GM21423 (cell line): ENCODE measurements at regions not wholly inside any gene's neighbourhood (a gene's known extent, or its start where the extent isn't known, plus 50 kb on each side); places are given as distances from the start of the nearest gene placed in this dataset.

Source experiments
- ATAC-seq: cut with Tn5 transposase; IDR thresholded peaks from one replicate; pipeline ENCODE4 v1.9.1; 2021; ENCODE audit warnings: mild to moderate bottlenecking, moderate library complexity; ENCODE audit not compliant: unreplicated experiment

- ATAC-seq: no peak
Observed at GRCh38 chrX:39829965-39830364, 267.8 kb downstream of the BCOR start.

- no peak for ATAC-seq
Observed at GRCh38 chrX:39830414-39830813, 267.3 kb downstream of the BCOR start.

- ATAC-seq: no peak
Observed at GRCh38 chrX:39832211-39832610, 265.5 kb downstream of the BCOR start.

GRCh38 chrX:39834600-39834999 is 263.2 kb downstream of the BCOR start:
- ATAC-seq: no peak

GRCh38 chrX:39835241-39835640 is 262.5 kb downstream of the BCOR start:
- ATAC-seq: no peak

GRCh38 chrX:39835776-39836175 is 262.0 kb downstream of the BCOR start:
- no peak for ATAC-seq

- no peak for ATAC-seq
Observed at GRCh38 chrX:39836802-39837420, 260.8 kb downstream of the BCOR start.

- no peak for ATAC-seq
Observed at GRCh38 chrX:39837688-39838087, 260.1 kb downstream of the BCOR start.

GRCh38 chrX:39839371-39839770 is 258.4 kb downstream of the BCOR start:
- no peak for ATAC-seq

GRCh38 chrX:39840133-39840532 is 257.6 kb downstream of the BCOR start:
- no peak for ATAC-seq

- ATAC-seq: no peak
Observed at GRCh38 chrX:39840581-39841093, 257.1 kb downstream of the BCOR start.

- no peak for ATAC-seq
Observed at GRCh38 chrX:39841604-39842003, 256.2 kb downstream of the BCOR start.

GRCh38 chrX:39842281-39842973 is 255.3 kb downstream of the BCOR start:
- ATAC-seq: no peak

- no peak for ATAC-seq
Observed at GRCh38 chrX:39843318-39843717, 254.4 kb downstream of the BCOR start.

GRCh38 chrX:39845233-39845632 is 252.5 kb downstream of the BCOR start:
- ATAC-seq: no peak

- ATAC-seq: no peak
Observed at GRCh38 chrX:39846460-39846859, 251.3 kb downstream of the BCOR start.

GRCh38 chrX:39848243-39848642 is 249.5 kb downstream of the BCOR start:
- ATAC-seq: no peak

GRCh38 chrX:39848900-39849299 is 248.9 kb downstream of the BCOR start:
- no peak for ATAC-seq

GRCh38 chrX:39850209-39850608 is 247.5 kb downstream of the BCOR start:
- no peak for ATAC-seq

GRCh38 chrX:39850630-39851152 is 247.1 kb downstream of the BCOR start:
- no peak for ATAC-seq

GRCh38 chrX:39851745-39852455 is 245.9 kb downstream of the BCOR start:
- ATAC-seq: no peak

GRCh38 chrX:39852491-39852890 is 245.3 kb downstream of the BCOR start:
- no peak for ATAC-seq
